Activated CD8-positive, alpha-beta T cell treated with anti-CD3 and anti-CD28 coated beads, Interleukin-2, amount 10 ng/mL, durations not matched to agents 7 days and 5 days (primary cell): ENCODE measurements at regions not wholly inside any gene's neighbourhood (a gene's known extent, or its start where the extent isn't known, plus 50 kb on each side); places are given as distances from the start of the nearest gene placed in this dataset.
A peak's percentile ranks its signal among the peaks of the same experiment; 100 is the strongest.

Experiments
- ATAC-seq: fragments of 150-1000 bp; cut with Tn5 transposase; one replicate; pipeline ENCODE4 v1.10.0; 2021; ENCODE audit warnings: moderate library complexity
- CTCF ChIA-PET: fragments of 350-600 bp; sonication (Branson Sonifier 250); formaldehyde crosslinking; loops from one replicate; lab custom pipeline; 2021; ENCODE audit warnings: antibody characterized with exemption; lab: Charles Lee
- POLR2A ChIA-PET: fragments of 350-600 bp; sonication (Branson Sonifier 250); formaldehyde crosslinking; loops from one replicate; lab custom pipeline; 2021; ENCODE audit warnings: antibody characterized with exemption; lab: Charles Lee
- DNase-seq: peaks from one replicate; pipeline ENCODE4 v3.0.0-alpha.2; 2020
- H3K27ac Mint-ChIP-seq: one replicate; pipeline ENCODE4 v1.8.0; 2021; ENCODE audit warnings: mild to moderate bottlenecking, mixed read lengths
- H3K27me3 Mint-ChIP-seq: one replicate; pipeline ENCODE4 v1.8.0; 2021; ENCODE audit warnings: low read depth, mixed read lengths
- H3K36me3 Mint-ChIP-seq: one replicate; pipeline ENCODE4 v1.8.0; 2021; ENCODE audit warnings: low read depth, mixed read lengths
- H3K4me1 Mint-ChIP-seq: one replicate; pipeline ENCODE4 v1.8.0; 2021; ENCODE audit warnings: low read depth, mixed read lengths
- H3K4me3 Mint-ChIP-seq: one replicate; pipeline ENCODE4 v1.8.0; 2021; ENCODE audit warnings: mild to moderate bottlenecking, mixed read lengths
- H3K9me3 Mint-ChIP-seq: one replicate; pipeline ENCODE4 v1.8.0; 2022; ENCODE audit warnings: mixed read lengths; ENCODE audit not compliant: insufficient read depth

DNA sequence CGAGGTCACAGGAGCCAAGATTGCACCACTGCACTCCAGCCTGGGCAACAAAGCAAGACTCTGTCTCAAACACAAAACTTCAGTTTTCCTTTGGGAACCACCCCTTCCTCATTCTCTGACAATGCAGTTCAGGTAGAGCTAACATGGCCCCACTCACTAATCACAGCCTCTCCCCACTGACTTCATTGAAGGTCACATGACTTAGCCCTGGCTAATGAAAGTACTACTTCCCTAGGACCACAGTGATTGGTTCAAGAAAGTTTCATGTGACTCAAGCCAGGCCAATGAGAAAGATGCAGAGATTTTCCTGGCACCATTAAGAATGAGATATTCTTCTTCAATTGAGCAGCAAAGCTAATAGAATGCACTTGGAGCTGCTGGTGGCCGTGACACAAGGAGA, 67.2 kb upstream of the GPBP1 start:
- ChIA-PET POLR2A (no interaction called here), CTCF (interaction anchor here (1.9 kb wide), 1 partner anchor 10 kb away, joined by 7 read pairs; no protein-coding TSS in a partner anchor)
- Mint-ChIP-seq H3K4me3 (no peak overlapping the region), H3K36me3 (no peaks in the 10 kb centered on the region), H3K4me1 (no peaks in the 10 kb centered on the region), H3K27ac (no peak overlapping the region), H3K27me3 (peaks cover 9% of the 10 kb centered on the region), H3K9me3 (no peaks in the 10 kb centered on the region)
- ATAC-seq (no peak), DNase-seq (no peak)

DNA sequence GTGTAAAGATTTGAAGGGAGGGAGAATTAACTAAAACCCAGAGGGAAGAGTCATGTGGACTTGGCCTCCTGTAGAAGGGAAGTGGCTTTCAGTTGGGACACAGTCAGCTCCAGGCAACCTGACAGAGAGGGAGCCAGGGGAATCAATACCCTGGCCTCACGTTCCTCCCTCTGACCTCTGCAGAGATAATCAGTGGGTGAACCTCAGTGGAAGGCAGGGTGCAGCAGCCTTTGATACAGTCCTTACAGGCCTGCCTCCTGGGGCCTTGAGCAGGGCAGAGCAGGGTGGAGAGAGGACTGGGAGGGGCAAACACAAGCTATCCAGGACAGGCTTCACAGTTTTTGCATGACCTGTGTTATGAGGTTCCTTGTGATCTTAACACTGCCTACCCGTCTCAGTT, 61.9 kb upstream of the GPBP1 start:
- ATAC-seq (no peak), DNase-seq (no peak)
- H3K27ac Mint-ChIP-seq, result no peak overlapping the region
- ChIA-PET CTCF (interaction anchor here (1.2 kb wide), 1 partner anchor 16 kb away, joined by 3 read pairs; no protein-coding TSS in a partner anchor), POLR2A (no interaction called here)
- H3K4me1 Mint-ChIP-seq, result peaks cover 27% of the 10 kb centered on the region
- no peak overlapping the region for H3K4me3 Mint-ChIP-seq
- no peaks in the 10 kb centered on the region for H3K36me3 Mint-ChIP-seq
- no peaks in the 10 kb centered on the region for H3K27me3 Mint-ChIP-seq
- no peaks in the 10 kb centered on the region for H3K9me3 Mint-ChIP-seq

DNA sequence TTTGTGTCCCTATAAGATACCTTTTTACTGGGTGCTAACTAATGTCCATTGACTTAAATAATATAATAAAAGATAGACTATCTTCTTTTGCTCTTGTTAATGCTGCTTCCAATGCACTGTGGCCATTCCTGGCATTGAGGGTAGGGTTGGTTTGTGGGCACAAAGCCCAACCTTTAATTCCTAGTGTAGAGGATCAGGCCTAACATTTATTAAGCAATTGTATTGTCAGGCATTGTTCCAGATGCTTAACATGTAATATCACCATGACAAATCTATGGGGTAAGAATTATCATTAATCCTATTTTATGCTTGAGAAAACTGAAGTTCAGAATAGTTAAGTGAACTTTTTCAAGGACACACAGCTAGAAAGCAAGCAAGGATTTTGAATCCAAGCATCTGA, 60.4 kb upstream of the GPBP1 start:
- Mint-ChIP-seq H3K36me3 (no peaks in the 10 kb centered on the region), H3K27me3 (no peaks in the 10 kb centered on the region), H3K9me3 (no peaks in the 10 kb centered on the region), H3K4me1 (peaks cover 42% of the 10 kb centered on the region), H3K4me3 (no peak overlapping the region), H3K27ac (no peak overlapping the region)
- ChIA-PET POLR2A (no interaction called here), CTCF (interaction anchor here (1.1 kb wide), 1 partner anchor 50 kb away, joined by 3 read pairs; no protein-coding TSS in a partner anchor)
- DNase-seq, result no peak
- no peak for ATAC-seq

DNA sequence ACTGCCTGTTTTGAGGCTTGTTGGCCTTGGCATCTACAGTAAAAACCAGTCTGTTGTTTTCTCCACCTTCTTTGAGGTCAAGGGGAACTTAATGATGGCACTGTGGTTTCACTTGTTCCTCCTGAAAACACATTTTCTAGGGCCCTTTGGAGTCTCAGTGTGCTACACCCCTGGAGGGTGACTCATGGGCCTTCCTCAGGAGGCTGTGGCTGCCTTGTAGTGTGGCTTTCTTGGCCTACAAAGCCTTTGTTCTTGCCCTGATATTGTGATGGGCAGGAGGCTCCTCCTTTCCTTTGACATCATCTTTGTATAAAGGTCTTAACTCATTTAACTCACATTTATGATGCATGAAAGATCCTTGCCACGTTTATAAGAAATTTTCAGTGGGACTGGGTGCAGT, 56.3 kb upstream of the GPBP1 start:
- Mint-ChIP-seq H3K36me3 (no peaks in the 10 kb centered on the region), H3K27ac (peak overlapping the region; percentile 70), H3K4me1 (peaks cover 38% of the 10 kb centered on the region), H3K9me3 (no peaks in the 10 kb centered on the region), H3K27me3 (peaks cover 2% of the 10 kb centered on the region), H3K4me3 (no peak overlapping the region)
- CTCF ChIA-PET, result no interaction called here
- ATAC-seq (peak; percentile 99), DNase-seq (peak; percentile 88)
- POLR2A ChIA-PET, result no interaction called here

DNA sequence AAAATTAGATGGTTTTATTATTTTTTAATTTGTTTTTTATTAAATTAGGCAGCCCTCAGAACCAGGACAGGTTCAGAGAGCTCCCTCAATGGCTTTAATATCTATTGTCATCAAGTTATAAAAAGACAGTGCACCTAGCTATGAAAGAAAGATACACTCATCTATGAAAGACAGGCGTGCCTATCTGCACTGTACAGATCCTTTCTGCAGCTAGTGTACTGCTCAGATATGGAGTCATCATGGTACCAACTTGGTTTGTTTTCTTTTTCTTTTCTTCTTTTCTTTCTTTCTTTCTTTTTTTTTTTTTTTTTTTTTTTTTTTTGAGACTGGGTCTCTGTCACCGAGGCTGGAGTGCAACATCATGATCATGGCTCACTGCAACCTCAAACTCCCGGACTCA, 54.8 kb upstream of the GPBP1 start:
- H3K27ac Mint-ChIP-seq, result no peak overlapping the region
- no peaks in the 10 kb centered on the region for H3K9me3 Mint-ChIP-seq
- H3K27me3 Mint-ChIP-seq, result peaks cover 2% of the 10 kb centered on the region
- no peak overlapping the region for H3K4me3 Mint-ChIP-seq
- H3K4me1 Mint-ChIP-seq, result peaks cover 31% of the 10 kb centered on the region
- CTCF ChIA-PET, result no interaction called here
- POLR2A ChIA-PET, result no interaction called here
- H3K36me3 Mint-ChIP-seq, result no peaks in the 10 kb centered on the region
- DNase-seq (no peak), ATAC-seq (no peak)

DNA sequence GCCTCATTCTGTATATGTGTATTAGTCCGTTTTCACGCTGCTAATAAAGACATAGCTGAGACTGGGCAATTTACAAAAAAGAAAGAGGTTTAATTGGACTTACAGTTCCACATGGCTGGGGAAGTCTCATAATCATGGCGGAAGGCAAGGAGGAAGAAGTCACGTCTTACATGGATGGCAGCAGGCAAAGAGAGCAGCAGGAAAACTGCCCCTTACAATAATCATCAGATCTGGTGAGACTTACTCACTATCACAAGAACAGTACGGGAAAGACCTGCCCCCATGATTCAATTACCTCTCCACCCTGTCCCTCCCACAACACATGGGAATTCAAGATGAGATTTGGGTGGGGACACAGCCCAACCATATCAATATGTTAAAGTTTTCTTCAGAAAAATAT, 49.8 kb upstream of the GPBP1 start:
- peaks cover 2% of the 10 kb centered on the region for H3K27me3 Mint-ChIP-seq
- DNase-seq (no peak), ATAC-seq (no peak)
- H3K4me3 Mint-ChIP-seq, result no peak overlapping the region
- CTCF ChIA-PET, result no interaction called here
- POLR2A ChIA-PET, result no interaction called here
- no peaks in the 10 kb centered on the region for H3K36me3 Mint-ChIP-seq
- no peak overlapping the region for H3K27ac Mint-ChIP-seq
- peaks cover 2% of the 10 kb centered on the region for H3K4me1 Mint-ChIP-seq
- H3K9me3 Mint-ChIP-seq, result no peaks in the 10 kb centered on the region
